ENCODE measurements at regions not wholly inside any gene's neighbourhood (a gene's known extent, or its start where the extent isn't known, plus 50 kb on each side); places are given as distances from the start of the nearest gene placed in this dataset.

GRCh38 chr20:60249436-60249835 is 291.2 kb downstream of the CDH26 start (continued):
- TF ChIP-seq, protein P1, sequence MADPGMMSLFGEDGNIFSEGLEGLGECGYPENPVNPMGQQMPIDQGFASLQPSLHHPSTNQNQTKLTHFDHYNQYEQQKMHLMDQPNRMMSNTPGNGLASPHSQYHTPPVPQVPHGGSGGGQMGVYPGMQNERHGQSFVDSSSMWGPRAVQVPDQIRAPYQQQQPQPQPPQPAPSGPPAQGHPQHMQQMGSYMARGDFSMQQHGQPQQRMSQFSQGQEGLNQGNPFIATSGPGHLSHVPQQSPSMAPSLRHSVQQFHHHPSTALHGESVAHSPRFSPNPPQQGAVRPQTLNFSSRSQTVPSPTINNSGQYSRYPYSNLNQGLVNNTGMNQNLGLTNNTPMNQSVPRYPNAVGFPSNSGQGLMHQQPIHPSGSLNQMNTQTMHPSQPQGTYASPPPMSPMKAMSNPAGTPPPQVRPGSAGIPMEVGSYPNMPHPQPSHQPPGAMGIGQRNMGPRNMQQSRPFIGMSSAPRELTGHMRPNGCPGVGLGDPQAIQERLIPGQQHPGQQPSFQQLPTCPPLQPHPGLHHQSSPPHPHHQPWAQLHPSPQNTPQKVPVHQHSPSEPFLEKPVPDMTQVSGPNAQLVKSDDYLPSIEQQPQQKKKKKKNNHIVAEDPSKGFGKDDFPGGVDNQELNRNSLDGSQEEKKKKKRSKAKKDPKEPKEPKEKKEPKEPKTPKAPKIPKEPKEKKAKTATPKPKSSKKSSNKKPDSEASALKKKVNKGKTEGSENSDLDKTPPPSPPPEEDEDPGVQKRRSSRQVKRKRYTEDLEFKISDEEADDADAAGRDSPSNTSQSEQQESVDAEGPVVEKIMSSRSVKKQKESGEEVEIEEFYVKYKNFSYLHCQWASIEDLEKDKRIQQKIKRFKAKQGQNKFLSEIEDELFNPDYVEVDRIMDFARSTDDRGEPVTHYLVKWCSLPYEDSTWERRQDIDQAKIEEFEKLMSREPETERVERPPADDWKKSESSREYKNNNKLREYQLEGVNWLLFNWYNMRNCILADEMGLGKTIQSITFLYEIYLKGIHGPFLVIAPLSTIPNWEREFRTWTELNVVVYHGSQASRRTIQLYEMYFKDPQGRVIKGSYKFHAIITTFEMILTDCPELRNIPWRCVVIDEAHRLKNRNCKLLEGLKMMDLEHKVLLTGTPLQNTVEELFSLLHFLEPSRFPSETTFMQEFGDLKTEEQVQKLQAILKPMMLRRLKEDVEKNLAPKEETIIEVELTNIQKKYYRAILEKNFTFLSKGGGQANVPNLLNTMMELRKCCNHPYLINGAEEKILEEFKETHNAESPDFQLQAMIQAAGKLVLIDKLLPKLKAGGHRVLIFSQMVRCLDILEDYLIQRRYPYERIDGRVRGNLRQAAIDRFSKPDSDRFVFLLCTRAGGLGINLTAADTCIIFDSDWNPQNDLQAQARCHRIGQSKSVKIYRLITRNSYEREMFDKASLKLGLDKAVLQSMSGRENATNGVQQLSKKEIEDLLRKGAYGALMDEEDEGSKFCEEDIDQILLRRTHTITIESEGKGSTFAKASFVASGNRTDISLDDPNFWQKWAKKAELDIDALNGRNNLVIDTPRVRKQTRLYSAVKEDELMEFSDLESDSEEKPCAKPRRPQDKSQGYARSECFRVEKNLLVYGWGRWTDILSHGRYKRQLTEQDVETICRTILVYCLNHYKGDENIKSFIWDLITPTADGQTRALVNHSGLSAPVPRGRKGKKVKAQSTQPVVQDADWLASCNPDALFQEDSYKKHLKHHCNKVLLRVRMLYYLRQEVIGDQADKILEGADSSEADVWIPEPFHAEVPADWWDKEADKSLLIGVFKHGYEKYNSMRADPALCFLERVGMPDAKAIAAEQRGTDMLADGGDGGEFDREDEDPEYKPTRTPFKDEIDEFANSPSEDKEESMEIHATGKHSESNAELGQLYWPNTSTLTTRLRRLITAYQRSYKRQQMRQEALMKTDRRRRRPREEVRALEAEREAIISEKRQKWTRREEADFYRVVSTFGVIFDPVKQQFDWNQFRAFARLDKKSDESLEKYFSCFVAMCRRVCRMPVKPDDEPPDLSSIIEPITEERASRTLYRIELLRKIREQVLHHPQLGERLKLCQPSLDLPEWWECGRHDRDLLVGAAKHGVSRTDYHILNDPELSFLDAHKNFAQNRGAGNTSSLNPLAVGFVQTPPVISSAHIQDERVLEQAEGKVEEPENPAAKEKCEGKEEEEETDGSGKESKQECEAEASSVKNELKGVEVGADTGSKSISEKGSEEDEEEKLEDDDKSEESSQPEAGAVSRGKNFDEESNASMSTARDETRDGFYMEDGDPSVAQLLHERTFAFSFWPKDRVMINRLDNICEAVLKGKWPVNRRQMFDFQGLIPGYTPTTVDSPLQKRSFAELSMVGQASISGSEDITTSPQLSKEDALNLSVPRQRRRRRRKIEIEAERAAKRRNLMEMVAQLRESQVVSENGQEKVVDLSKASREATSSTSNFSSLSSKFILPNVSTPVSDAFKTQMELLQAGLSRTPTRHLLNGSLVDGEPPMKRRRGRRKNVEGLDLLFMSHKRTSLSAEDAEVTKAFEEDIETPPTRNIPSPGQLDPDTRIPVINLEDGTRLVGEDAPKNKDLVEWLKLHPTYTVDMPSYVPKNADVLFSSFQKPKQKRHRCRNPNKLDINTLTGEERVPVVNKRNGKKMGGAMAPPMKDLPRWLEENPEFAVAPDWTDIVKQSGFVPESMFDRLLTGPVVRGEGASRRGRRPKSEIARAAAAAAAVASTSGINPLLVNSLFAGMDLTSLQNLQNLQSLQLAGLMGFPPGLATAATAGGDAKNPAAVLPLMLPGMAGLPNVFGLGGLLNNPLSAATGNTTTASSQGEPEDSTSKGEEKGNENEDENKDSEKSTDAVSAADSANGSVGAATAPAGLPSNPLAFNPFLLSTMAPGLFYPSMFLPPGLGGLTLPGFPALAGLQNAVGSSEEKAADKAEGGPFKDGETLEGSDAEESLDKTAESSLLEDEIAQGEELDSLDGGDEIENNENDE (IDR thresholded peaks at IDR 0.05; ENCODE audit: insufficient replicate concordance, low read length), result no peak
- TF ChIP-seq FOSL1 (IDR thresholded peaks at IDR 0.05; ENCODE audit: insufficient read depth, low read depth, low read length) (no peak), CTBP2 (IDR thresholded peaks at IDR 0.05; ENCODE audit: borderline replicate concordance, insufficient read depth, insufficient read length, low read length) (no peak), HDAC2 (IDR thresholded peaks at IDR 0.05; ENCODE audit: borderline replicate concordance in 1 of 2, low read depth in 2 of 2, low read length in 2 of 2) (no peak), CHD2 (IDR thresholded peaks at IDR 0.05; ENCODE audit: low read length) (no peak)

Data from H1 (cell line).